ENCODE measurements at regions not wholly inside any gene's neighbourhood (a gene's known extent, or its start where the extent isn't known, plus 50 kb on each side); places are given as distances from the start of the nearest gene placed in this dataset.

GRCh38 chr20:48480216-48480772 is 347.5 kb downstream of the PREX1 start:
- DNase-seq (peak in 1 of 4 donors; percentile 7), ATAC-seq (no peak)
- no peaks in the 10 kb centered on the region for H3K36me3 ChIP-seq
- intact Hi-C loops (cut with DNase I) = no loop called here
- H3K27me3 ChIP-seq = peaks cover 4 to 64% of the 10 kb centered on the region in 2 donors
- H3K4me1 ChIP-seq = no peaks in the 10 kb centered on the region
- no peaks in the 10 kb centered on the region for H3K9me3 ChIP-seq
- H3K4me3 ChIP-seq = no peak overlapping the region
- TF ChIP-seq CTCF (IDR thresholded peaks at IDR 0.05) = no peak
- no peak overlapping the region for H3K27ac ChIP-seq

GRCh38 chr20:48478806-48479585 is 348.8 kb downstream of the PREX1 start:
- Histone ChIP-seq H3K4me1 (no peaks in the 10 kb centered on the region), H3K9me3 (no peaks in the 10 kb centered on the region), H3K4me3 (no peak overlapping the region), H3K27ac (no peak overlapping the region), H3K36me3 (no peaks in the 10 kb centered on the region), H3K27me3 (peaks cover 4 to 71% of the 10 kb centered on the region in 2 donors)
- no peak for TF ChIP-seq CTCF (IDR thresholded peaks at IDR 0.05)
- no peak for ATAC-seq
- DNase-seq = peak in 1 of 4 donors; percentile 7
- intact Hi-C loops (cut with DNase I) = no loop called here

- Histone ChIP-seq H3K27me3 (peaks cover 4 to 72% of the 10 kb centered on the region in 2 donors), H3K27ac (no peak overlapping the region), H3K4me1 (no peaks in the 10 kb centered on the region), H3K9me3 (no peaks in the 10 kb centered on the region), H3K36me3 (no peaks in the 10 kb centered on the region), H3K4me3 (no peak overlapping the region)
- no peak for ATAC-seq
- intact Hi-C loops (cut with DNase I) = no loop called here
- no peak for TF ChIP-seq CTCF (IDR thresholded peaks at IDR 0.05)
- DNase-seq = no peak
Measured at GRCh38 chr20:48478370-48478769, 349.4 kb downstream of the PREX1 start.

- Histone ChIP-seq H3K9me3 (no peaks in the 10 kb centered on the region), H3K27me3 (peaks cover 4 to 75% of the 10 kb centered on the region in 2 donors), H3K36me3 (no peaks in the 10 kb centered on the region), H3K4me1 (no peaks in the 10 kb centered on the region), H3K27ac (no peak overlapping the region), H3K4me3 (no peak overlapping the region)
- intact Hi-C loops (cut with DNase I) = no loop called here
- no peak for TF ChIP-seq CTCF (IDR thresholded peaks at IDR 0.05)
- ATAC-seq (no peak), DNase-seq (no peak)
Measured at GRCh38 chr20:48476854-48477253, 350.9 kb downstream of the PREX1 start.

GRCh38 chr20:48474022-48474421 is 353.8 kb downstream of the PREX1 start:
- Histone ChIP-seq H3K4me1 (no peaks in the 10 kb centered on the region), H3K9me3 (no peaks in the 10 kb centered on the region), H3K27me3 (peaks cover 0 to 52% of the 10 kb centered on the region in 2 donors), H3K27ac (no peak overlapping the region), H3K36me3 (no peaks in the 10 kb centered on the region), H3K4me3 (no peak overlapping the region)
- ATAC-seq = no peak
- DNase-seq = no peak
- no peak for TF ChIP-seq CTCF (IDR thresholded peaks at IDR 0.05)
- intact Hi-C loops (cut with DNase I) = no loop called here
